Omental fat pad (tissue), 3 donors: ENCODE measurements at regions not wholly inside any gene's neighbourhood (a gene's known extent, or its start where the extent isn't known, plus 50 kb on each side); places are given as distances from the start of the nearest gene placed in this dataset.

ENCODE experiments used
- ATAC-seq: fragments of 150-250 bp; one replicate; pipeline ENCODE4 v1.9.1; 2016; ENCODE audit warnings: mild to moderate bottlenecking, moderate library complexity; ENCODE audit not compliant: low FRiP score
- DNase-seq: peaks from one replicate; pipeline ENCODE4 v3.0.0-alpha.2; 2019; ENCODE audit warnings: low spot score
- TF ChIP-seq, protein P1 (sequence below), 3 donors: fragments of 450-650 bp; IDR thresholded peaks; one replicate each; pipeline ENCODE4 v1.5.1; 2016 to 2017; ENCODE audit warnings: antibody characterized with exemption in 3 of 3, mild to moderate bottlenecking in 3 of 3, moderate library complexity in 2 of 3

DNA sequence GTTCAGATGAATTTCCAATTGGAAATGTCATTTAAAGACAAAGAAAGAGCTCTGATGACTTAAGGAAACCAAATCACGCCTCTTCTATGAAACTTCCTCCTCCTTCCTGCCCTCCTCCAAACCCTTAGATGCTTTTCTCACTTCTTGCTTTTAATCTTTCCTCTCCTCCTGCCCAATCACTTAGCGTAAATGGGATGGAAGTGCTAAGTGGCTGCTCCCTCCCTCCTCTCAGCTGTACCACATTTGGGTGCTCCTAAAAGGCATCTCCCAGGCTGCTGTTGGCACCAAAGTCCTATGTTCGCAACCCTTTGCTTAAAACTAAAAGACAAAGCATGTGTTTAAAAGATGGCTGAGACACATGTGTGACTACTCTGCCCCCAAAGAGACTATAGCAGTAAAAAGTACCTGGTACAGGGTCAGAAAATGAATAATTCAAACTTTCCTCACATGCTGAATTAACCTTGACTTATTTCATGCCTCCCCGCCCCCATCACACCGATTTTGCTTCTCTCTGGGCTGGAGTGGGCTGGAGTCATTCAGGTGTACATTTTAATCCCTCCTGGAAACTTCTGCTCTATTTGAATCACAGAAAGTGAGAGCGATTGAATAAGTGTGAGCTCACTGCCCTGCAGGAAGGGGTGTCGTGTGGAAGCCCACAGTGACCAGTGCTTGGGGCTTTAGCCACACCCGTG, 59.2 kb upstream of the KLF7 start:
- TF ChIP-seq, protein P1, sequence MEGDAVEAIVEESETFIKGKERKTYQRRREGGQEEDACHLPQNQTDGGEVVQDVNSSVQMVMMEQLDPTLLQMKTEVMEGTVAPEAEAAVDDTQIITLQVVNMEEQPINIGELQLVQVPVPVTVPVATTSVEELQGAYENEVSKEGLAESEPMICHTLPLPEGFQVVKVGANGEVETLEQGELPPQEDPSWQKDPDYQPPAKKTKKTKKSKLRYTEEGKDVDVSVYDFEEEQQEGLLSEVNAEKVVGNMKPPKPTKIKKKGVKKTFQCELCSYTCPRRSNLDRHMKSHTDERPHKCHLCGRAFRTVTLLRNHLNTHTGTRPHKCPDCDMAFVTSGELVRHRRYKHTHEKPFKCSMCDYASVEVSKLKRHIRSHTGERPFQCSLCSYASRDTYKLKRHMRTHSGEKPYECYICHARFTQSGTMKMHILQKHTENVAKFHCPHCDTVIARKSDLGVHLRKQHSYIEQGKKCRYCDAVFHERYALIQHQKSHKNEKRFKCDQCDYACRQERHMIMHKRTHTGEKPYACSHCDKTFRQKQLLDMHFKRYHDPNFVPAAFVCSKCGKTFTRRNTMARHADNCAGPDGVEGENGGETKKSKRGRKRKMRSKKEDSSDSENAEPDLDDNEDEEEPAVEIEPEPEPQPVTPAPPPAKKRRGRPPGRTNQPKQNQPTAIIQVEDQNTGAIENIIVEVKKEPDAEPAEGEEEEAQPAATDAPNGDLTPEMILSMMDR (IDR thresholded peaks at IDR 0.05): no peak
- no peak for ATAC-seq
- DNase-seq: no peak

DNA sequence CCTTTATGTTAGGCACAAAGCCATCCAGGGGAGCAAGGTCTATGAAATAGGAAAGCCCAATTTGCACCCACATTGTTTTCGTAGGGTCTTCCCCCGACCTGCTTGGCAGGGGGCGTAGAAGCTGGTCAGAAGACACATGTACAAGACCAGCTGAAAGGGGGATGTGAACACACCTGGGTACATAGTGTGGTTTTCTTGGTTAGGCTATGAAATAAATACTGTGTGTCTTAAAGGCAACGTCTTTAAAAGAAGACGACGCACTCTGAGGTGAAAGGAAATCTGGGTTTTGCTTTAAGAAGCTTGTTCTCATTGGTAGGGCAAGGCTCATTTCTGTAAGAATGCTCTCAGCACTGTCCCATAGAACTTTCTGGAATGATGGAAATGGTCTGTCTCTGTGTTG, 60.0 kb upstream of the KLF7 start:
- DNase-seq (no peak), ATAC-seq (no peak)
- TF ChIP-seq, protein P1 (IDR thresholded peaks at IDR 0.05): no peak

DNA sequence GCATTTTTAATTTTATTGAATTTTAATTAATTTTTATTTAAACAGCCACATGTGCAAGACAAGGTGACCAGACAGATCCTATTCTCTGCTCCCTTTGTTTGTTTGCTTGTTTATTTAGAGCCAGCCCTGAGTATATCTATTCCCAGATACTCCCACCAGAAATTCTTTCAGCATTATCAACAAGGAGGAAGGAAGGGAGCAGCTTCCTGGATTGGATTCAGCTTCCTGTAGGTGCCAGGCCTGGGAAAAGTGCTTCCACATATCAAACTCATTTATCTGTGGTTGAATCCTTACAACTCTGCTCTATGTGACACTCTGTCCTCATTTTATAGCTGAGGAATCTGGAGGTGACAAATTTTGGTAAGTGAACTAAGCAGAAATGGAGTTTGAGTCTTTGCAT, 60.5 kb upstream of the KLF7 start:
- DNase-seq (no peak), ATAC-seq (no peak)
- TF ChIP-seq, protein P1 (IDR thresholded peaks at IDR 0.05): no peak

DNA sequence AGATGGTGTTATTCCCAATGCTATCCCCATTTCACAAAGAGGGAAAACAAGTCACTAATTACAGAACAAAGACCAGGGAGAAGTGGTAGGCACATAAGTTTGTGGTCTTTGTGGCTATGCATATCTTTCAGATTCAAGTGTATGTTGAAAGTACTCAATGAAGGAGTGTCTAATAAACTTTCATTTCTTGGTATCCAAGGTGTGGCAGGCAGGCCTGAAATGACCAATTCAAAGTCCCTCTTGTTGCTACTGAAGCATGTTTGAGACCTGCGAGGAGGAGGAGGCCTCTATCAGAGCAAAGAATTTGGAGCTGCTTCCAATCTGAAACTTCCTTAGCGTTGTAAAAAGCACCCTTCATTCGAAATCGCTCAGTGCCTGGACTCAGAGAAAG, 60.9 kb upstream of the KLF7 start:
- TF ChIP-seq, protein P1 (IDR thresholded peaks at IDR 0.05): no peak
- no peak for DNase-seq
- ATAC-seq: no peak

DNA sequence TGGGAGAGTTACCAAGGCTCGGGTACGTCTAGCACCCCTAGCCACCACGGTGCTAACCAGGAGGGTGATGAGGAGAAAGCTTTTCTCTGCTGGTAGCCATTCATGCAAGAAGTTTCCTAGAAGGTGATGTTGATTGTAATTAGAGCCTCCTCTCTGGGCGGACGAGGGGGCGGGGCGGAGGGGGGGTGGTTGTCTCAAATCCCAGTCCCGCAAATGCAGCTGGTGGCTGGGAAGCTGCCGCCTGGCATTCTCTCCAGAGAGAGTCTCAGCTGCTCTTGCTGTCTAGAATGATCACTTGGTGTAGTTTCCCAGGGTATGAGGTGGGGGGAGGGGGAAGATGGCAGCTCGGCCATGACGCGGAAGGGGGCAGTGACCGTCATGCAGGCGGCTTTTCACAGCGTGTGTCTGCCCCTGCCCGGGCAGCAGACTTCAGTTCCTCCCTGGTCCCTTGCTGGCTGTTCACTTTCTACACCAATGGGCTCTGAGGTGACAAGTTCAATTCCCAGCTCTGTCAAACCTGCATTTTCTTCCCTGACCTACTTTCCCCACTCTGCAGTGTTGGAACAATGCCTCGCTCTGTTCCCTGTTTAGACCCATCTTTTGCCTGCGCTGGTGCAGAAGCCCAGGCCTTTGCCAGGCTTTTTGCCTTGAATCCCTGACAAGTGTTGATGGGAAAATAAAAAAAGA, 61.5 kb upstream of the KLF7 start:
- DNase-seq (no peak), ATAC-seq (peak; percentile 45)
- TF ChIP-seq, protein P1 (IDR thresholded peaks at IDR 0.05): no peak

DNA sequence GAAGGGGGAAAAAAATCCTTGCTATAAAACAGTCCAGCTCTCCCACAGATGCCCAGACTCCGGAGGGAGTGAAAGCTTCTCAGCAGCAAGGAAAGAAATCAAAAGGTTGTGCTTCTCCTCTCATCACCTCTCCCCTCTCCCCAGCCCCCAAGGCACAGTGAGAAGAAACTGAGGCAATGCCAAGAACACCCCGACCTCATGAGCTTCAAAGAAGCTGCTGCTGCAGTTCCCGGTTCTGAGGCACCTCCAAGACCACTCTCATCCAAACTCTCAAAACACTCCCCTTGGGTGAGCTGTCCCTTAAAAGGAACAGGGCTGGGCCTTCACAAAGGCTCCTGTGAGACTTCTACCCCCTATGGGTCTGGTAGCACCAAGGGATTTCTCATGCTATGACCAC, 62.0 kb upstream of the KLF7 start:
- DNase-seq (no peak), ATAC-seq (no peak)
- TF ChIP-seq, protein P1 (IDR thresholded peaks at IDR 0.05): no peak

DNA sequence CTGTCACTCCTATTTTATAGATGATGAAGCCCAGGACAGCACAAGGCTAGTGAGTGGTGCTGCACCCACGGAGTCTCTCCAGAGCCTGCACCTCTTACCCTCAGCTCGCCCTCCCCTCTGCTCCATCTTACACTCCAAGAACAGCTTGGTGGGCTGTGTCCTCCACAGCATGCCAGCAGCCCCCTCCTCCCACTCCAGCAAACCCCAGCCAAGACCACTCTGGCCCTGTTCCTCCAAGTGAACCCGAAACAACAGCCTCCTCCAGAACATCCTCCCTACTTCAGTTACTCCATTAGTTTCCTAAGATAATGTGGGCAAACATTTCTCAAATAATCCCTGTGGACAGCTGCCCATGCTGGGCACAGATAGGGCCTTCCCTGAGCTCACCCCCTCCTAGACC, 62.7 kb upstream of the KLF7 start:
- ATAC-seq (no peak), DNase-seq (no peak)
- TF ChIP-seq, protein P1 (IDR thresholded peaks at IDR 0.05): no peak
